ENCODE measurements at regions not wholly inside any gene's neighbourhood (a gene's known extent, or its start where the extent isn't known, plus 50 kb on each side); places are given as distances from the start of the nearest gene placed in this dataset.
"Not testable (repeated sequence)": the region's sequence is repeated elsewhere in the genome, so short reads cannot be mapped to it uniquely, and the experiment has no call there.

DNA sequence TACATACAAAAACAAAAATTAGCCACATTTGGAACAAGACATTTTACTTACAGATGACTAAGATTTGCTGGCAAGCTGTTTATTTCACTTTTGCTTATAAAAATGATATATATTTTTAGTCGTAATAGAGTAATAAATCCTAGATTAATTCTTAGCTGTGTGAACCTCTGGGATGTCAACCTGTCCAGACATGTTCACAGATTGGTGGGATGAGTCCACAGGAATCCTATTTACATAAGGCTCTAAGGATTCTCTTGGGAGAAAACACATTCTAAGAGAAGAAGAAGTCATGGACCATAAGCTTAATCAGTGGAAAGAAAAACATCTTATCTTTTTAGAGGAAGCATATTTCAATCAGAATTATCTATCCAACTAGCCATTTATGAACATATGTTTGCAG is 797.4 kb downstream of the C12orf50 start:
- DNase-seq, result no peak

DNA sequence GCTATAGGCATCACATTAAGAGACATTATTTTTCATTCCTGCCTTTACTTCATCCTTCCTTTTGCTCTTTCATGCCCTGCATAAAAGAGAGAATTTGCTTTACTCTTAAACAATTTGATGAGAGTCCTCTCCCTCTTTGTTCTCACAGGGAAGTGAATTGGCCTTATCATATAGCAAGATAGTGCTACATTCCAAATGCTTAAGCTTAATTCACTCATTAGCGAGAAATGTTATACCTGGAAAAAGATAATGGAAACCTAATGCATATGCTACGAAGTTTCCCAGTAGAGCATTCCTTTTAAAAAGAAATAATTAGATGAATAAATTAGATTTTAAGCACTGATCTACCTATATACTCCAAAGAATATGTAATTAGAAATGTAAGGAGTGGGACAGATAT is 798.8 kb downstream of the C12orf50 start:
- DNase-seq, result no peak

DNA sequence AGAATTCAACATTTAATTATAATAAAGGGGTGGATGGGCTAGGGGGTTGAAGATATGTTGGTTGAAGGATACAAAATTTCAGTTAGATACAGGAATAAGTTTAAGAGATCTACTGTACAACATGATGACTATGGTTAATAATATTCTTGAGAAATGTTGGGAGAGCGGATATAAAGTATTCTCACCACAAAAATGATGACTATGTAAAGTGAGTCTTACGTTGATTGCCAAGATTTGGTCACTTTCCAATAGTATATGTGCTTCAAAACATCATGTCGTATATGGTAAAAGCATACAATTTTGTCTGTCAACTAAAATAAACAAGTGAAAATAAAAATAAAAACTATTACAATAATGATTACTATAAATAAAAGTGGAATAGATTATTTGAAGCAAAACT is 802.0 kb downstream of the C12orf50 start:
- DNase-seq, result no peak

DNA sequence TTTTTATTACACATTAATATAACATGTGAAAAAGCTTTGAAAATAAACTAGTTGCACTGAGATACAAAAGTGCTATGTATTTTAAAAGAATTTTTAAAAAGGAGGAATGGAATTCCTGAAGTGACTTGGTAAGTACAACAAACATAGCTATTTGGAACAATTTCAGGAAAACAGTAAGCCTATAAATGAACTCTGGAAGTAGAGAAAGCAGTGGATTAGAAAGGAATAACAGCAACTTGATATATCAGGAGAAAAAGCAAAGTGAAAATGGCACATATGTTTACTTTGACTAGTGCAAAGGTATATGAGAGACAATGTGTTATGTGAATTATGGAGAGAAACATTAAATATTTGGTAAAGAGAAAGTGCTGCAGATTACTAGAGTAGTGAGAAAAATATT is 811.7 kb downstream of the C12orf50 start:
- no peak for DNase-seq

DNA sequence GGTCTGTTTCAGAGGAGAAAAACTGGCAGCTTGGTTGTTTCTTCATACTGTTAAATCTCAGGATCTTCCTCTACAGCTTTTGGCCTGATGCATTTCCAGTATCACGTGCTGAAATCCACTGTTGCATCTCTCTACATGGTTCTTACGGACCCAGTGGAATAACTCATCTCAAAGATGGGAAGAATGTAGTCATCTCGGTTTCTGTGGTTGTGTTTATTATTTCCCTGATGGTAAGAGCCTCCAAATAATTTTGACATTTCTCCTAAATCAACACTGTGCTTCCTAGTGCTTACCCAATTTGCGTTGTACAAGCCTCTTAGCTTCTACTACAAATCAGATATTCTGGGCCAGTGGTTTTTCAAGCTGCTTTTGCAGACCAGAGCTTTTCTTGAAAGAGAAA is 812.8 kb downstream of the C12orf50 start:
- no peak for DNase-seq

DNA sequence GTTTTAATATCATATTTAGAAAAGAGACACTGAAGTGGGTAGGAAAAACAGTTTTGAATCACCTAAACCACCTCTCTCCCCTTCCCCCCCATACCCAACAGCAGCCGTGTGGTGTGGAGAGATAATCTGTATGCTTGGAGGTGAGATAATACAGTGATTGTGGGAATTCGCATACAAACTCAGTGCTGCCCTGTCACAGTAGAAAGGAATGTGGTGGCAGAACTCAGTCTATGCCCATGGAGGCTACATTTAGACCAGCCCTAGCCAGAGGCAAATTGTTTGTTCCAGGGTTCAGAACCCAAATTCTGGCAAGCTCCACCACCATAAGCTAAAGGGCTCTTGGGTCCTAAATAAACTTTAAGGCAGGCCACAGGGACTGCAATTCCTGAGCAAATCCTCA is 827.0 kb downstream of the C12orf50 start:
- DNase-seq, result no peak

DNA sequence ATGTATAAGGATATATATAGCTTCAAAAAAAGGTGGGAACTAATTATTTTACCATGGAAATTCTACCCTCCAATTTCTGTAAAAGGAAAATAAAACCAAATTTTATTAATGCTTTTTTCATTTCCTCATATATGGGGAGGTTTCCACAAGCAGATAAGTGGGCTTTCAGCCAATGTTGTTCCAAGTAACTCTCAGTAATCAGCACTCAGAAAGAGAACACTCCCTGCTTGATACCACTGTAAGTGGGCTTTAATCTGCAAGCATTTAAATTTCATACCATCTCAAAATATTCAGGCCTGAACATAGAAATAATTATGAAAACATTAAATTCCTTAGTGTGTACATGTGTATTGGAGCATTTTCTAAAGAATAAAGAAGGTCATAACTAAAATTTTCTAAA is 827.6 kb downstream of the C12orf50 start:
- DNase-seq, result no peak

DNA sequence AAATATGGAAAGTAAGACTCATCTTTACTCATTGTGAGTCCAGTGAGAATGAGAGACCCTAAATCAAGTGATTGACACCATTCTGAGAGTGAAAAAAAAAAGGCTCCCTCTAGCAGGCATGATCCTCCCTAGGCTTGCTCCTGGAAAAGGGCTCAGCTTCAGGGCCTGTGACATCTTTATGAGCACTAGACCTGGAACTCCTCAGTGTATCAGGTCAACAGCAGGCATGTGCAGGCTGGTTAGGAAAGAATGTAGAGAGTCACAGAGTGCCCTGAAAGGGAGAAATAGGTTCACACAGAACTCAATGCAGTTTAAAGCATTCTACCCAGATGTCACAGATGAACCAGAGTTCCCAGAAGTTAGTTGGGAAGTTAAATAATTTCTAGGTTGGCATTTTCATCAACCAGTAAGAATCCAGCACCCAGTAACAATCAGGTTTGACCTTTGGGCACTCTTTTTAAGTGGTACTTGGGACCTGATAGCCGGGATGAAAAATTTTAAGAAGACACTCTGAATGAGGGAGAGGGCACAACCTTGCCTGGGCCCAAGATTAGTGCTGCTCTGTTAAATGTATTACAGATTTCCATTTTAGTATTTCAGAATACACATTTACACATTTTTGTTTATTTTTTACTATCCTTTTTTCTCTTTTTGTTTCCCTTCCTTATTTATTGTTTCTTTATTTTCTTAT is 828.8 kb downstream of the C12orf50 start:
- DNase-seq, result no peak

DNA sequence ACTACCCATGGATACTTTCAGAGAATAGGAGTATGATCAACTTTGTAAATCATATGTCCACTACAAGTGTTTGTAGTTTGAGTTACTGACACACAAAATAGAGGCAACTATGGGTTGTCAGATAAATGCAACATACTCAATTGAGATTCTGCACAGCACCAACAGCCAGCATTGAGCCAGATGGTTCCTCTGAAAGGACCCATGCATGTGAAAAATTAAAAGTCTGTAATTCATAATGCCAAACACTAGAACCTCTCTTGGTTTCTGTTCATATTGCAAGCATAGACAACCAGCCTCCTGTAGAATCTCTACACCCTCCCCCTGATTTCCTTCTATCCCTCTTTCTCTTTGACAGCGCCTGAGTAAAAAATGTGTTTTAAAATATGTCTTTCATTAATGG is 831.0 kb downstream of the C12orf50 start:
- no peak for DNase-seq

DNA sequence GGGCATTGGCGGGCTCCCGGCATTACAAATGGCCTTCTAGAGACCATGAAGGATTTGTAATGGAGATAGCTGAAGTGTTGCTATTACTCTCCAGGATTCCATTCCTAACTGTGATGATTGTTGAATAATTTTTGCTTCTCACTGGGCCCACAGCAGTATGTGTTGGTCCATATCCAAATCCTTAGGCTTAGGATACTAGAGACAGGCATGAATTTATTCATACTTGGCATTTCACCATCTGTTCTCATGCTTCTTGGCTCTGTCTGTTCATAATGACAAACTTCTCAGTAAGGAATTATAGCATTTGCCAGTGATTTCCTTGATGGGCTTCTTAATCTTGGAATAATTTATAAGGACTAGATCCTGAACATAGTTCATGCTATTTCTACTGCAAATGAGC is 832.9 kb downstream of the C12orf50 start:
- DNase-seq, result no peak

DNA sequence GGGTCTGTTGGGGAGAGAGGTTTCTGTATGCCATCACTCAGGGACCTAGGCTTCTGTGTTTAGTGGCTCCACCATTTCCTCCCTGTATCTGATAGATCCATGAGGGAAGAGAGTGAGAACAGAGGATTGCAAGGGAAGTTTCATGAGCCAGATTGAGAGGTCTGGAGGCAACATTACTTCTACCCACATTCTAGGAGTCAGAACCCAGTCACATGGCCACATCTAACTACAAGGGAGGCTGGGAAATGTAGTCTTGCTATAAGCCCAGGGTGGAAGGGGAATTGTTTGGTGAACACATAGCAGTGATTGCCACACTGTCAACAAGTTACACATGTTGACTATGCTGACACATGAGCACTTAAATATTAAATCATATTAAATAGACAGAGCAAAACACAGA is 834.8 kb downstream of the C12orf50 start:
- not testable (repeated sequence) for DNase-seq

DNA sequence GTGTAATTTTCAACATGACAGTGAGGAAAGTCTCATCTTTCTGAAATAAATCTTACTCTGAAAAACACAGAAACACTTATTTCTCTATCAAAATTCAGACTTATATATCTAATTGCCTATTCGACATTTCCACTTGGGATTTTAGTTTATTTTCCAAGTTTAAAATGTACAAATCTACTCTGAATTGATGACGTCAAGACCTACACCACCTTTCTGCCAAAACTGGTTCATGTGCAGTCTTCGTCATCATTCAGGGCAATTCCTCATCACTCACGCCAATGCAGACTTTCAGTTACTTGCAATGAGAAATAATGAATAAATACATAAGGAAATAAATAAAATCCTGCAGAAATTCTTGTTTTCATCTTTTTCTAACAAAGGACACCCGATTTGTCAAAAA is 843.8 kb downstream of the C12orf50 start:
- DNase-seq, result no peak

DNA sequence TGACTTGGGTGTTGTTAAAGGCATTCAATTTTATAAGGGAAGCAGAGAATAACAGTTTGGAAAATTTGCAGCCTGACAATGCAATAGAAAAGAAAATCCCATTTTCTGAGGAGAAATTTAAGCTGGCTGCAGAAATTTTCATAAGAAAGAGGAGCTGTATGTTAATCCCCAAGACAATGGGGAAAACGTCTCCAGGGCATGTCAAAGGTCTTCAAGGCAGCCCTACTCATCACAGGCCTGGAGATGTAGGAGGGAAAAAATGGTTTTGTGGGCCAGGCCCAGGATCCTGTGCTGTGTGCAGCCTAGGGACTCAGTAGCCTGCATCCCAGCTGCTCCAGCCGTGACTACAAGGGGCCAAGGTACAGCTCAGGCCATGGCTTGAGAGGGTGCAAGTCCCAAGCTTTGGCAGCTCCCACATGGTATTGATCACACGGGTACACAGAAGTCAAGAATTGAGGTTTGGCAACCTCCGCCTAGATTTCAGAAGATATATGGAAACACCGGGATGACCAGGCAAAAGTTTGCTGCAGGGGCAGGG is 846.4 kb downstream of the C12orf50 start:
- DNase-seq, result no peak

DNA sequence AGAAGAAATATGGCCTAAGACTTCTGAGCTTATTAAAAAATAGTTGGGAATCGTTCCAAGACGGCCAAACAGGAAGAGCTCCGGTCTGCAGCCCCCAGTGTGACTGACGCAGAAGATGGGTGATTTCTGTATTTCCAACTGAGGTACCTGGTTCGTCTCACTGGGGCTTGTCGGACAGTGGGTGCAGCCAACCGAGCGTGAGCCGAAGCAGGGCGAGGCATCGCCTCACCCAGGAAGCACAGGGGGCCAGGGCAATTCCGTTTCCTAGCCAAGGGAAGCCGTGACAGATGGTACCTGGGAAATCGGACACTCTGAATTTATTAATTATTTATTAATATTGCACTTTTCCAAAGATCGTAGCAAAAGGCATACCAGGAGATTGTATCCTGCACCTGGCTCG is 857.8 kb downstream of the C12orf50 start:
- no peak for DNase-seq

DNA sequence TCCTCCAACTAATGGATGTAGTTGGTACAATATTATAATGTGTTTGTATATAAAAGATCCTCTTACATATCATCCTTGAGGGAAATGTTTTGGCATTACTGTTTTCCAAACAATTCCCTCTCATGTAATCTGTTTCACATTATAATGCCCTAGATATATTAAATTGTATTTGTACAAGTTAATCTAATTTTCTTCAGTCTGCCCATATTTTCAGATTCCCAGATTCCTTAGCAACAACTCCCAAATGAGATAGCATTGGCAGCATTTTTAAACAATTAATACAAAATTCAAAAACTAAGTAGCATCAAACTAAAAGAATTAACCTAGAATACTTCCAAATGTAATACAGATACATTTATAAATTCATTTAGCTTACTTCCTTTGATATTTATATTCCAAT is 860.2 kb downstream of the C12orf50 start:
- no peak for DNase-seq

DNA sequence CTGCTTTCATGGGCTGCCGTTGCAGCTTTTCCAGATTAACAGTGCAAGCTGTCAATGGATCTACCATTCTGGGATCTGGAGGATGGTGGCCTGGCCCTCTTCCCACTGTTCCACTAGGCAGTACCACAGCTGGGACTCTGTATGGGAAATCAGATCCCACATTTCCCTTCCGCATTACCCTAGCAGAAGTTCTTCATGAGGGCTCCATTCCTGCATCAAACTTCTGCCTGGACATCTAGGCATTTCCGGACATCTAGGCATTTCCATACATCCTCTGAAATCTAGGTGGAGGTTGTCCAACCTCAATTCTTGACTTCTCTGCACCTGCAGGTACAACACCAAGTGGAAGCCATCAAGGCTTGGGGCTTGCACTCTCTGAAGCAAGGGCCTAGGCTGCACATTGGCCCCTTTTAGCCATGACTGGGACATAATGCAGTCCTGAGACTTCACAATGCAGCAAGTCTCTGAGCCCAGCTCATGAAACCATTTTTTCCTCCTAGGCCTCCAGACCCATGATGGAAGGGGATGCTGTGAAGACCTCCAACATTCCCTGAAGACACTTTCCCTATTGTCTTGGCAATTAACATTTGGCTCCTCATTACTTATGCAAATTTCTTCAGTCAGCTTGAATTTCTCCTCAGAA is 863.3 kb downstream of the C12orf50 start:
- DNase-seq, result no peak

DNA sequence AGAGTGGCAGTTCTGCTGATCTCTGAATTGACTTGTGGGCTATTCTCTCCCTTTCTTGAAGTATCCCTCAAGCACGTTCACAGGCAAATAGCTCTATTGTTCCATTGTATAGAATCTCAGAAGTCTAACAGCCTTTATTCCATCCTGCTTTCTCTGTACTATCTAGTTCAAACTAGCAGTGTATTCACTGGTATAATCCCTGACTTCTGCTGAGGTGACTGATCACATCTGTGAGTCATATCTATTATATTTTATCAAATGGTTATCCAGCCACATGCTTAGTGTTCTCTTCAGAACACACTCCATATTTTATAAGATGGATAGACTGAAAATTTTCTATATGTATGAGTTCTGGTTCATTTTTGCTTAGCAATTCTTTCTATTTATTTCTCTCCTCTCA is 866.1 kb downstream of the C12orf50 start:
- DNase-seq, result no peak

DNA sequence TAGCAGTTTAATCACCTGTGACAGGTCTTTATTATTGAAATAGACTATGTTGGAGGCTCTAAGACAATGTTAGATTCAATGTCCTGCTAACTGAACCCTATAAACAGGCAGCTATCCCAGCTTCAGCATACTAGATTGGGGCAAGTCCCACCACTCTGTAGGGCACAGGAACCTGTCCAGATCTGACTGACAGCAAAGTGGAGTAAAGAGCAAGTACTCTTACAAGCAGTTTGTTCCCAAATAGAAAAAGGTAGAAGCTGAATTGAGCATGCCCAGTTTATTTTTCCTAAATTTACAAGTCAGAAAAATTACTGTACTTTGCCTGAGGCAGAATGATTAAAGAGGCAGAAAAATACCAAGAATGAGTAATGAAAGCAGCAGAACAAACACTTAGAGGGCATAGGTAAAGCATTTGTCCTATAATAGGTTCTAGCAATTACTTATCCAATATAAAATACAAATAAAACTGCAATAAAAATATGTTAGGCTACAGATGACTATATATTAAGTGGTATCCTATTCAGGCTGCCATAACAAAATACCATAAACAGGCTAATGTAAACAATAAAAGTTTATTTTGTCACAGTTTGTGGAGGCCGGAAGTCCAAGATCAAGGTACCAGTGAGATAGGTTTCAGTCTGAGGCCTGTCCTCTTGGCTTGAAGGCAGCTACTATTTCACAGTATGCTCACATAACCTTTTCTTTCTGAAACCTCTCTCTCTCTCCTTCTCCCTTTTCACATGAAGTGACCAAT is 868.2 kb downstream of the C12orf50 start:
- no peak for DNase-seq

DNA sequence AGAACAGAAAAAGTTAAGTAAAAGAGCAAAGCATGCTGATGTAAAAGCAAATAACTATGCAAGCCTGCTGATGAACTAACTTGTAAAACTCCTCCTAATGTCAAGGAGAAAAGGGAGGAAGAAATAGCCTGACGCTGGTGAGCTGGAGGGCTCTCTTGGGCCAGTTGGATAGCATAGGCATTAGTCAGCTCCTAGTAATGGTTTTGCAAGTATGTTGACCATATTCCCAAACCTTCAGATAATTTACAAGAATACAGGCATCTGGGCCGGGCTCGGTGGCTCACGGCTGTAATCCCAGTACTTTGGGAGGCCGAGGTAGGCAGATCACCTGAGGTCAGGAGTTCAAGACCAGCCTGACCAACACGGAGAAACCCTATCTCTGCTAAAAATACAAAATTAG is 871.4 kb downstream of the C12orf50 start:
- DNase-seq, result no peak

DNA sequence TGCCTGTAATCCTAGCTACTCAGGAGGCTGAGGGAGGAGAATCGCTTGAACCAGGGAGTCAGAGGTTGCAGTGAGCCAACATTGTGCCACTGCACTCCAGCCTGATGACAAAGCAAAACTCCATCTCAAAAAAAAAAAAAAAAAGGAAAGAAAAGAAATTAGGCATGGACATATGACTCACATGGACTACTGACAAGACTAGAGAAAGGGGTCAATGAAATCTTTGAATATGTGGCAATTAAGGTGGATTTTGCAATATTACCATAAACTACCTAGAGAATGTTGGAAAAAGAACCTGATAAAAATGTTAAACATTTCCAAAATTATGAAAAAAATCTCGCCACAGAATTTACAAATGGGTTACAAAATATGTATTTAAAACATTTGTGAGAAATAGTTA is 873.6 kb downstream of the C12orf50 start:
- no peak for DNase-seq

DNA sequence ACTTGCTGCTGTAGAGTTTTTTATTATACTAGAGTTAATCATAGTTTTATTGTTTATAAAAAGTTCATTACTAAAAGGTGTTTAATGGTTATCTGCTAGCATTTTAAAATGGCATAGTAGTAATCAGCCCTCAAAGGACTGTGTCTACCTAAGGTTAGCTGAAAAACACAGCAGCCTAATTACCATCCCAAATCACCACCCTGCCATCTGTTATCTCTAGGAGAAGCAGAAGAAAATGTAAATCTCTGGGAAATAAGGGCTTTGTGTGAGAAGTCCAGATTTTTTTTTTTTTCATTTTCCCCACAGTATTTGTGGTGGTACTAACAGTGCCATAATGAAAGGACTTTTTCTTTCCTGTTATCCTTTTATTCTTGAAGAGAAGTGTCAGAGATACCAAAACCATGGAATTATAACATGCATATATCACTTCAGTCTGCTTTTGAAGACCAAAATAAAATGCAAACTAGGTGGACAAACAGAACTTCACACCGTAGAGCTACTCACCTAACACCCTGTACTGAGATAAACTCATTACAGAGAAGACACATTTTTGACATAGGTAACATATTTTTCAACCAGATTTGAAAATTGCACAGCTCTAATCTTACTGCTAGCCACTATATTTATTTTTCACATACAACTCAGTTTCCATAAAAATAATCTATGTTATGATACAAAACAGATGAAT is 876.2 kb downstream of the C12orf50 start:
- DNase-seq, result no peak

DNA sequence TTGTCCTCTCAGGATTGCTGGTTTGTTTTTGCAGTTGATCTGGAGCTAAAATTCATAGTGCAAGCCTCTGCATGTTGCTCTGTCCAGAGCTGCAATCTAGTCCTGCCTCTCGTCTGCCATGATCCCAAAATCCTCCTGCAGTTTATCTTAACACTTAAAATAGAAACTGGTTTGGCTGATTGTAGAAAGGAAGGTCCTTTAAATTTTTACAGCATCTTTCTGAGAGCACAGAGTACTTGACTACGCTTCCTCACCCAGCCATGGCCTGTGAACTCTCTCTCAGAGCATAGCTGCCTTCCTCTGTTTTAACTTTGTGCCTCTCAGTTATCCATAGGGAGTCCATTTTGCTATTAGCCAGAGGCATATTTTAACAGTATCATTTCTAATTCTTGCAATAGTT is 877.1 kb downstream of the C12orf50 start:
- no peak for DNase-seq

DNA sequence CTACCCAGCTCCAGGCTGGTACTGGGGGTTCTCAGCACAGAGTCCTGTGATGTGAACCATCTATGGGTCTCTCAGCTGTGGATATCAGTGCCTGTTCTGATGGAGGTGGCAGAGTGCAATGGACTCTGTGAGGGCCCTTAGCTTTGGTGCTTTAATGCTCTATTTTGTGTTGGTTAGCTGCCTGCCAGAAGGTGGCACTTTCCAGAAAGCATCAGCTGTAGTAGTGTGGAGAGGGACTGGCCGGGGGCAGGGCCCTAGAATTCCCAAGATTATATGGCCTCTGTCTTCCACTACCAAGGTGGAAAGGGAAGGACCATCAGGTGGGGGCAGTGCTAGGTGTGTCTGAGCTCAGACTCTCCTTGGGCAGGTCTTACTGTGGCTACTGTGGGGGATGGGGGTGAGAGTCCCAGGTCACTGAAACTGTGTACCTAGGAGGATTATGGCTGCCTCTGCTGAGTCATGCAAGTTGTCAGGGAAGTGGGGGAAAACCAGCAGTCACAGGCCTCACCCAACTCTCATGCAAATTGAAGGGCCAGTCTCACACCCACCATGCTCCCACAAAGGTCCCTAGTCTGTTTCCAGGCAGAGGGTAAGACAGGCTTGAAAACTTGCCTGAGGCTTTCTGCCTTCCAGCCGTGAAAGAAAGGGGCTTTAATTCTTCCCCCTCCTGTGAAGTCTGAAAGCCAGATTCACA is 878.1 kb downstream of the C12orf50 start:
- DNase-seq, result no peak

Measured in bone marrow (tissue), 2 donors.